ENCODE measurements at regions not wholly inside any gene's neighbourhood (a gene's known extent, or its start where the extent isn't known, plus 50 kb on each side); places are given as distances from the start of the nearest gene placed in this dataset.

DNA sequence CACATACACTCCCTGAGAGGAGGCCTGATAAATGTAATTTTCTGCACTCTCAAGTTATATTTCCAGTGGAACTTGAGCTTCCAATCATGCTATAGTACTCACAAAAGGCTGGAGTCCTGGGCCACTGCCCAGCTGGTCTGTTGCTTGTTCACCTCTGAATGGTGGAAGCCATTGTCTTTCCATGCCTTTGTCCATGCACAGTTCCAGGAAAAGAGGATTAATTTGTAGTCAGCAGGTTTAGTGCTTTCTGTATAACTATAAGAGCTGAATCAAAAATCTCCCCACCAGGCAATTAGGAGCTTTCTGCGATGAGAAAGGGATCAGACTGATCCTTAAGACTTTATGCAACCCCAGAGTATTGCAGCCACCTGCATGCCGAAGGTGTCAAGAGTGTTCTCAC is 195.4 kb upstream of the PGRMC2 start:
- DNase-seq (ENCODE audit: extremely low read depth, low read depth) = no peak
- TF ChIP-seq, protein P1, sequence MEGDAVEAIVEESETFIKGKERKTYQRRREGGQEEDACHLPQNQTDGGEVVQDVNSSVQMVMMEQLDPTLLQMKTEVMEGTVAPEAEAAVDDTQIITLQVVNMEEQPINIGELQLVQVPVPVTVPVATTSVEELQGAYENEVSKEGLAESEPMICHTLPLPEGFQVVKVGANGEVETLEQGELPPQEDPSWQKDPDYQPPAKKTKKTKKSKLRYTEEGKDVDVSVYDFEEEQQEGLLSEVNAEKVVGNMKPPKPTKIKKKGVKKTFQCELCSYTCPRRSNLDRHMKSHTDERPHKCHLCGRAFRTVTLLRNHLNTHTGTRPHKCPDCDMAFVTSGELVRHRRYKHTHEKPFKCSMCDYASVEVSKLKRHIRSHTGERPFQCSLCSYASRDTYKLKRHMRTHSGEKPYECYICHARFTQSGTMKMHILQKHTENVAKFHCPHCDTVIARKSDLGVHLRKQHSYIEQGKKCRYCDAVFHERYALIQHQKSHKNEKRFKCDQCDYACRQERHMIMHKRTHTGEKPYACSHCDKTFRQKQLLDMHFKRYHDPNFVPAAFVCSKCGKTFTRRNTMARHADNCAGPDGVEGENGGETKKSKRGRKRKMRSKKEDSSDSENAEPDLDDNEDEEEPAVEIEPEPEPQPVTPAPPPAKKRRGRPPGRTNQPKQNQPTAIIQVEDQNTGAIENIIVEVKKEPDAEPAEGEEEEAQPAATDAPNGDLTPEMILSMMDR (IDR thresholded peaks at IDR 0.05; ENCODE audit: low read depth, low read length, missing control alignments) = no peak
- no peak overlapping the region for H3K4me3 ChIP-seq (replicated peaks; ENCODE audit: low read depth, low read length)

DNA sequence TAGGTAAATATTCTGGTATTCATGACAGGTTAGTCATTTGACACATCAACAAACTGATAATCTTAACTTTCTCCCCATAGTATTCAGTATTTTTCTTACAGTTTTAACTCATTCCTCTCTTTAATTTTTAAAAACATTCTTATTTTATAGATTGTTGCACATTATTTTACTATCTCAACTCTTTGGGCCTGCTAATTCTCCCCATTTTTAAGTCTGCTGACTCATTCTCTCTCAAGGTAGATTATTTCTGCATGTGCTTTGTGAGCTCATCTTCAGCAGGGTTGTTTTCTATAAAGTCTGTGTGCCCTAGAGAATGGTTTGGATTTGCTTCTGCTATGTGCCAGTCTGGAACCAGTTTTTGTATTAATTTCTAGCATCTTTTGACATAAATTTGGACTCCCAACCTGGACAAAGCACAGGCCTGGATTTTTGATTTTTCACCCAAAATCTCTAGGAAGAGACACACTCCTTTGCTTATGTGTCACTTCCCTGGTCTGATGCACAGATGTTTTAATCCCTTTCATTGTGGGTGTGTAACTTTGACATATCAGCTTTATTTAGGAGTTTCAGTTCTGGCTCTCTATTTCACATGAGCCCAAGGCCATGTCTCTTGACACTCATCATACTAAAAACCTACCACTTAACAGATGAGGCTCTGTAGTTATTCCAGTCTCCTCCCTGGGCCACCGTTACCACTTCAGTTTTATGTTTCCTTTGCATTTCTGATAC is 194.3 kb upstream of the PGRMC2 start:
- TF ChIP-seq, protein P1 (IDR thresholded peaks at IDR 0.05; ENCODE audit: low read depth, low read length, missing control alignments) = no peak
- no peak for DNase-seq (ENCODE audit: extremely low read depth, low read depth)
- H3K4me3 ChIP-seq (replicated peaks; ENCODE audit: low read depth, low read length) = no peak overlapping the region

DNA sequence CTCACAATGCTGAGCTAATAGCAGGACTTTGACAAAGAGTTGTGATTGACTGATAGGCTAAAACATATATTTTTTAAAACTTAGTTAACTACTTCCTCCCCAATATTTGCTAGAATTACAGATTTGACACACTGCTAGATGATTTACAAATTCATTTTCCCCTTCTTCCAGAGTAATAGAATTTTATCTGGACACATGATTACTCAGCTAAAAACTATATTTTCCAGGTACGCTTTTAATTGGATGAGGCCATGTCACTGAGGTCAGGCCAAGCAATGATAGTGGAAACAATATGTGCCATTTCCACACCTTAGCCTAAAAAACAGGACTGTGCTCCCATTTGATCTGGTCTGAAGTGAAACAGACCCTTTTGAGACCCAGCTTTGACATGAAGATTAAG is 193.3 kb upstream of the PGRMC2 start:
- no peak overlapping the region for H3K4me3 ChIP-seq (replicated peaks; ENCODE audit: low read depth, low read length)
- TF ChIP-seq, protein P1 (IDR thresholded peaks at IDR 0.05; ENCODE audit: low read depth, low read length, missing control alignments) = no peak
- no peak for DNase-seq (ENCODE audit: extremely low read depth, low read depth)

DNA sequence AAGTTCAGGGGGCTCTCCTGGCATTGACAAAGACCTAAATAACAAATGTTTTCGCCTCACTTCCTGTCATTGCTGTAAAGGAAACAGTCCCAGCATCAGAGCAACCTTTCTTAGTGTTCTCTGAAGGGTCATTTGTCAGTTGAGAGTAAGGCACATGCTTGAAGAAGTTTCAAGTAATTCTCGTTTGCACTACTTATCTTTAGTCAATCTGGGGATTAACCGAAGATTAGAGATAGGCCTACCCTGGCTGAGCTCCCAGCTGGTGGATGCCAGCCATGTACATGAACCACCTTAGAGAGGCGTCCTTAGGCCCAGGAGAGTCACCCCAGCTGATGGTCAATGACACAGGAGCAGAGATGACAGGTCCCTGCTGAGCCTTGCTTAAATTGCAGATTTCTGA is 189.9 kb upstream of the PGRMC2 start:
- TF ChIP-seq, protein P1 (IDR thresholded peaks at IDR 0.05; ENCODE audit: low read depth, low read length, missing control alignments) = no peak
- H3K4me3 ChIP-seq (replicated peaks; ENCODE audit: low read depth, low read length) = no peak overlapping the region
- no peak for DNase-seq (ENCODE audit: extremely low read depth, low read depth)

DNA sequence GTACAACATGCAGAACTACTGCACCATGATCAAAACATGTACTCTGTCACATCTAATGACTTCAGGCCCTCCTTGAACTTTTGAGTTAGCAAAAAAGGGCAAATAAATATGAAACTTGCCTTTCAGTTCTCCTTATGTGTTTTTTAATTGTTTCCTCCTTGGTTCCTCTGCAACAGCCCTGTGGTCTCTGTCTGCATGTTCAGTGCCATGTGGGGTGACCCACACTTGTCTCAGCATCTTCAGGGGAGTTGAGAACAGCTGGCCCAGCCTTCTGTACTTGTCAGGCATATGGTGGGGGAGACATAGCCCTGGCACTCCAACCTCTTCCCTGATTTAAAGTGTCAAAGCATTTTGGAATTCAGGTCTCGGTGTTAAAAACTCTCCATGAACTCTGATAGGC is 188.0 kb upstream of the PGRMC2 start:
- no peak overlapping the region for H3K4me3 ChIP-seq (replicated peaks; ENCODE audit: low read depth, low read length)
- TF ChIP-seq, protein P1 (IDR thresholded peaks at IDR 0.05; ENCODE audit: low read depth, low read length, missing control alignments) = no peak
- DNase-seq (ENCODE audit: extremely low read depth, low read depth) = no peak

DNA sequence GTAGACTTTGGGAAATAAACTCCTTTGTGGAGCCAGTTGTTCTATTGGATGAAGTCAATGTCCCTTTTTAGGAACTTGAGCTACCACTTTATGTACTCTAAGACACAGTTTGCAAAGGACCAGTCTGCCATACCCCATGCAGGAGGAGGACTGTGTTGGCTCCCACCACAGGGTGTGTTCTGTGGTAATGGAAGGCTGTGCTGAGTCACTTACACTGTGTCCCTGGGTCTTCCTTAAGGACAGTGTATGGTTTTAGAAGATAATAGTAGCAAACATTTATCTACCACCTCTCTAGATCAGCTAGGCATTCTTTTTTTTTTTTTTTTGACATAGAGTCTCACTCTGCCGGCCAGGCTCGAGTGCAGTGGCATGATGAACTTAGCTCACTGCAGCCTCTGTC is 184.0 kb upstream of the PGRMC2 start:
- TF ChIP-seq, protein P1 (IDR thresholded peaks at IDR 0.05; ENCODE audit: low read depth, low read length, missing control alignments) = no peak
- H3K4me3 ChIP-seq (replicated peaks; ENCODE audit: low read depth, low read length) = no peak overlapping the region
- DNase-seq (ENCODE audit: extremely low read depth, low read depth) = no peak

Measured in HFF-Myc (cell line).